SK-N-SH treated with all-trans-retinoic acid at 6 μM for 48 hours (cell line): ENCODE measurements at regions not wholly inside any gene's neighbourhood (a gene's known extent, or its start where the extent isn't known, plus 50 kb on each side); places are given as distances from the start of the nearest gene placed in this dataset.
A peak's percentile ranks its signal among the peaks of the same experiment; 100 is the strongest.

Source experiments
- ATAC-seq: fragments of 200-7000 bp; cut with Tn5 transposase; 3 replicates; pipeline ENCODE4 v1.9.1; 2020; ENCODE audit warnings: mild to moderate bottlenecking, moderate library complexity
- ARNTL ChIP-seq: fragments of 450-650 bp; formaldehyde crosslinking; IDR thresholded peaks from 2 replicates; pipeline ENCODE4 v1.5.0; 2020; ENCODE audit warnings: low read depth, mild to moderate bottlenecking, moderate library complexity, borderline replicate concordance
- CREB5 ChIP-seq: fragments of 250-450 bp; sonication (Bioruptor Pico); IDR thresholded peaks from 2 replicates; pipeline ENCODE4 v1.5.1; 2020; ENCODE audit warnings: low read depth, mild to moderate bottlenecking, moderate library complexity
- CSDC2 ChIP-seq: fragments of 250-450 bp; sonication (Bioruptor Pico); IDR thresholded peaks from 2 replicates; pipeline ENCODE4 v1.5.0; 2020; ENCODE audit warnings: mild to moderate bottlenecking, moderate library complexity
- CSRNP3 ChIP-seq: fragments of 250-450 bp; sonication (Bioruptor Pico); IDR thresholded peaks from 2 replicates; pipeline ENCODE4 v1.5.1; 2021; ENCODE audit warnings: mild to moderate bottlenecking, moderate library complexity
- ESRRG ChIP-seq: fragments of 250-450 bp; sonication (Bioruptor Pico); IDR thresholded peaks from 2 replicates; pipeline ENCODE4 v1.6.1; 2021; ENCODE audit warnings: mild to moderate bottlenecking
- ISL1 ChIP-seq: fragments of 250-450 bp; sonication (Bioruptor Pico); IDR thresholded peaks from 2 replicates; pipeline ENCODE4 v2.1.2; 2022; ENCODE audit warnings: mild to moderate bottlenecking, moderate library complexity
- OSR1 ChIP-seq: fragments of 250-450 bp; sonication (Bioruptor Pico); IDR thresholded peaks from 2 replicates; pipeline ENCODE4 v1.8.0; 2022; ENCODE audit warnings: moderate library complexity, mild to moderate bottlenecking, inconsistent platforms
- PATZ1 ChIP-seq: fragments of 250-450 bp; sonication (Bioruptor Pico); IDR thresholded peaks from 2 replicates; pipeline ENCODE4 v1.8.0; 2020; ENCODE audit warnings: mild to moderate bottlenecking, moderate library complexity, borderline replicate concordance
- POU6F1 ChIP-seq: fragments of 250-450 bp; sonication (Bioruptor Pico); IDR thresholded peaks from 2 replicates; pipeline ENCODE4 v1.8.0; 2021; ENCODE audit warnings: low read depth, mild to moderate bottlenecking, moderate library complexity, borderline replicate concordance
- PPARA ChIP-seq: fragments of 250-450 bp; sonication (Bioruptor Pico); IDR thresholded peaks from 2 replicates; pipeline ENCODE4 v1.5.0; 2020; ENCODE audit warnings: mild to moderate bottlenecking, borderline replicate concordance
- RARB ChIP-seq: fragments of 250-450 bp; sonication (Bioruptor Pico); IDR thresholded peaks from 2 replicates; pipeline ENCODE4 v1.8.0; 2021; ENCODE audit warnings: mild to moderate bottlenecking, moderate library complexity
- SNAI2 ChIP-seq: fragments of 250-450 bp; sonication (Bioruptor Pico); IDR thresholded peaks from 2 replicates; pipeline ENCODE4 v1.5.0; 2020; ENCODE audit warnings: mild to moderate bottlenecking, moderate library complexity
- TOX ChIP-seq: fragments of 250-450 bp; sonication (Bioruptor Pico); IDR thresholded peaks from 2 replicates; pipeline ENCODE4 v1.8.0; 2021; ENCODE audit warnings: mild to moderate bottlenecking, moderate library complexity, borderline replicate concordance
- TSHZ2 ChIP-seq: fragments of 250-450 bp; sonication (Bioruptor Pico); IDR thresholded peaks from 2 replicates; pipeline ENCODE4 v1.5.0; 2020; ENCODE audit warnings: mild to moderate bottlenecking, moderate library complexity
- ZC3H10 ChIP-seq: fragments of 250-450 bp; sonication (Bioruptor Pico); IDR thresholded peaks from 2 replicates; pipeline ENCODE4 v1.5.1; 2021; ENCODE audit warnings: mild to moderate bottlenecking, moderate library complexity
- ZFP3 ChIP-seq: fragments of 250-450 bp; sonication (Bioruptor Pico); IDR thresholded peaks from 2 replicates; pipeline ENCODE4 v1.5.0; 2020; ENCODE audit warnings: mild to moderate bottlenecking, moderate library complexity
- ZFP30 ChIP-seq: fragments of 450-650 bp; formaldehyde crosslinking; IDR thresholded peaks from 2 replicates; pipeline ENCODE4 v1.5.0; 2022; ENCODE audit warnings: mild to moderate bottlenecking, moderate library complexity
- ZNF70 ChIP-seq: fragments of 450-650 bp; formaldehyde crosslinking; IDR thresholded peaks from 2 replicates; pipeline ENCODE4 v1.5.0; 2020; ENCODE audit warnings: mild to moderate bottlenecking, moderate library complexity
- ZNF8 ChIP-seq: fragments of 450-650 bp; formaldehyde crosslinking; IDR thresholded peaks from 2 replicates; pipeline ENCODE4 v1.5.0; 2020; ENCODE audit warnings: mild to moderate bottlenecking, moderate library complexity

- TF ChIP-seq PATZ1 (CRISPR knock-in tag) (no peak), ZC3H10 (no peak), CREB5 (CRISPR knock-in tag) (no peak), RARB (CRISPR knock-in tag) (no peak), ISL1 (CRISPR knock-in tag) (peak; percentile 35; the same call in 1 of the 2 replicates), ESRRG (CRISPR knock-in tag) (no peak)
- TF ChIP-seq, all 23 proteins: peak for 1
- no peak for ATAC-seq
Measured at GRCh38 chrX:25131055-25131454, 115.3 kb upstream of the ARX start.

- TF ChIP-seq PPARA (CRISPR knock-in tag) (no peak), CREB5 (CRISPR knock-in tag) (no peak), TSHZ2 (CRISPR knock-in tag) (no peak), ZFP3 (CRISPR knock-in tag) (no peak), POU6F1 (no peak), CSDC2 (no peak), ZNF8 (CRISPR knock-in tag) (no peak), SNAI2 (CRISPR knock-in tag) (no peak), ZFP30 (CRISPR knock-in tag) (no peak), ESRRG (CRISPR knock-in tag) (no peak), OSR1 (CRISPR knock-in tag) (no peak), ARNTL (CRISPR knock-in tag) (no peak), ZNF70 (CRISPR knock-in tag) (no peak), ISL1 (CRISPR knock-in tag) (no peak), CSRNP3 (CRISPR knock-in tag) (no peak), PATZ1 (CRISPR knock-in tag) (no peak), TOX (CRISPR knock-in tag) (no peak)
- no peak for ATAC-seq
Measured at GRCh38 chrX:25130619-25131018, 114.9 kb upstream of the ARX start.
